Cardiac fibroblast (primary cell): ENCODE measurements at regions not wholly inside any gene's neighbourhood (a gene's known extent, or its start where the extent isn't known, plus 50 kb on each side); places are given as distances from the start of the nearest gene placed in this dataset.

Experiments
- DNase-seq, 2 donors: peaks; one replicate each; pipeline versions ENCODE4 v3.0.0 to v3.0.0-alpha.2; 2010; ENCODE audit warnings: low read depth in 2 of 2
- H3K4me3 ChIP-seq, 2 donors: replicated peaks in 1 of 2; 1 replicate in 1 of 2; 2 replicates in 1 of 2; pipeline ENCODE4 v1.5.1; 2011; ENCODE audit warnings: low read depth in 2 of 2, low read length in 2 of 2, mild to moderate bottlenecking in 2 of 2, moderate library complexity in 1 of 2
- TF ChIP-seq, protein P1 (sequence below): IDR thresholded peaks from one replicate; pipeline ENCODE4 v1.5.1; 2011; ENCODE audit warnings: low read depth, mild to moderate bottlenecking, low read length, inconsistent platforms

- TF ChIP-seq, protein P1, sequence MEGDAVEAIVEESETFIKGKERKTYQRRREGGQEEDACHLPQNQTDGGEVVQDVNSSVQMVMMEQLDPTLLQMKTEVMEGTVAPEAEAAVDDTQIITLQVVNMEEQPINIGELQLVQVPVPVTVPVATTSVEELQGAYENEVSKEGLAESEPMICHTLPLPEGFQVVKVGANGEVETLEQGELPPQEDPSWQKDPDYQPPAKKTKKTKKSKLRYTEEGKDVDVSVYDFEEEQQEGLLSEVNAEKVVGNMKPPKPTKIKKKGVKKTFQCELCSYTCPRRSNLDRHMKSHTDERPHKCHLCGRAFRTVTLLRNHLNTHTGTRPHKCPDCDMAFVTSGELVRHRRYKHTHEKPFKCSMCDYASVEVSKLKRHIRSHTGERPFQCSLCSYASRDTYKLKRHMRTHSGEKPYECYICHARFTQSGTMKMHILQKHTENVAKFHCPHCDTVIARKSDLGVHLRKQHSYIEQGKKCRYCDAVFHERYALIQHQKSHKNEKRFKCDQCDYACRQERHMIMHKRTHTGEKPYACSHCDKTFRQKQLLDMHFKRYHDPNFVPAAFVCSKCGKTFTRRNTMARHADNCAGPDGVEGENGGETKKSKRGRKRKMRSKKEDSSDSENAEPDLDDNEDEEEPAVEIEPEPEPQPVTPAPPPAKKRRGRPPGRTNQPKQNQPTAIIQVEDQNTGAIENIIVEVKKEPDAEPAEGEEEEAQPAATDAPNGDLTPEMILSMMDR, result no peak
- DNase-seq, result no peak
- H3K4me3 ChIP-seq, result no peak overlapping the region
Measured at GRCh38 chr13:28582892-28583240, 76.1 kb upstream of the POMP start.

DNA sequence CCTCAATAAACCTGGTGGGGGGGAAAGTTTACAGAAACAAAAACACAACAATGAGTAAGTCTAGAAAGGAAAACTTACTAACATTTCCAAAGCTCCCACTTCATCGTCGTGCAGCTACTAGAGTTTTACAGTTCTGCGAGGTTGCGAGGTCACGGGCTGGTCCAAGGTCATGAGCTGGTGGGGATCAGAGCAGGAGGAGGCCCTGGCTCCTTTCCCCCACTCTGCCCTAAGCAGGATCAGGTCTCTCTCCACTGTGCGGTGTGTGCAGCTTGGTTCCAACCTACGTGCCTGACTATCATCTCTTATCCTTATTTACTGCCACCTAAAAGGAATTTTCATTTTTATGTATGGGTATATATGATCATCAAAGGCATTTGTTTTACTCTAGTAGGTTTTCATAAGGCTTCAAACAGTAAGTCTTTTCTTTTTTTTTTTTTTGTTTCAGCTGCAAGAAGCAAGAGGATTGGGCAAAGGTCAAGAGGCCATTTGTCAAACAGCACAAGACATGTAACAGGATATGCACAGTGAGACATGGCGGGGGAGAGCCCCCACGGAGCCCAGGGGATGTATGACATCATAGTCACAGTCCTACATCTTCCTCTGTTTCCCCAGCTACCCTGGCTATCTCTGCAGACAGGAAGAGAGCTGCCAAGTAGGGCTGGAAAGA is 76.6 kb upstream of the POMP start:
- no peak overlapping the region for H3K4me3 ChIP-seq
- peak in 1 of 2 donors; percentile 7 for DNase-seq
- TF ChIP-seq, protein P1, result no peak

DNA sequence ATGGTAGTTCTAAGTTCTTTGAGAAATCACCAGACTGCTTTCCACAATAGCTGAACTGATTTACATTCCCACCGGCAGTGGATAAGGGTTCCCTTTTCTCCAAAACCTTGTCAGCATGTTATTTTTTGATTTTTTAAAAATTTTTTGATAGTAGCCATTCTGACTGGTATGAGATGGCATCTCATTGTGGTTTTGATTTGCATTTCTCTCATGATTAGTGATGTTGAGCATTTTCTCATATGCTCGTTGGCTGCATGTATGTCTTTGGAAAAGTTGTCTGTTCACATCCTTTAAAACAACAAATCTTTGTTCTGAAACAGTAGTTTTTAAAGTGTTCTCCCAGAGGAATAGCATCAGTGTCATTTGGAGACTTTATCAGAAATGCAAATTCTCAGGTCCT is 77.5 kb upstream of the POMP start:
- DNase-seq, result no peak
- TF ChIP-seq, protein P1, result no peak

DNA sequence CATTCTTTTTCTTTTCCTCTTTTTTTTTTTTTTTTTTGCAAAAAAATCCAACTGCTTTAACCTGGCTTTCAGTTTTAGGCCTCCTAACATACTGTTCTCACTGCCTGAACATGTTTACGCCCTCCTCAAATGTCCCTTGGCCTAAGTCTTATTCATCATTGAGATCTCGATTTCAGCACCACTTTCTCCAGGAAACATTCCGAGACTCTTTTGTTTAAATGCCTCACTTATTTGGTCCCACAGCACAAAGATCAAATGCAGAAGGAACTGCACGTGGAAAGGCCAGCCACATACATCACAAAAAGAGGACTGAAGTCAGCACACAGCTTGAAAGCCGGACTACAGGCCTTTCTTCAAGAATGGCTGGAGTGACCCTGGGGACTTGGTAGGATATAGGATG is 79.2 kb upstream of the POMP start:
- no peak overlapping the region for H3K4me3 ChIP-seq
- DNase-seq, result no peak
- TF ChIP-seq, protein P1, result no peak

More for the DNA sequence above, 77.5 kb upstream of the POMP start:
- H3K4me3 ChIP-seq, result no peak overlapping the region

GRCh38 chr13:28579322-28579721 is 79.6 kb upstream of the POMP start:
- TF ChIP-seq, protein P1, result no peak
- no peak overlapping the region for H3K4me3 ChIP-seq
- DNase-seq, result no peak

DNA sequence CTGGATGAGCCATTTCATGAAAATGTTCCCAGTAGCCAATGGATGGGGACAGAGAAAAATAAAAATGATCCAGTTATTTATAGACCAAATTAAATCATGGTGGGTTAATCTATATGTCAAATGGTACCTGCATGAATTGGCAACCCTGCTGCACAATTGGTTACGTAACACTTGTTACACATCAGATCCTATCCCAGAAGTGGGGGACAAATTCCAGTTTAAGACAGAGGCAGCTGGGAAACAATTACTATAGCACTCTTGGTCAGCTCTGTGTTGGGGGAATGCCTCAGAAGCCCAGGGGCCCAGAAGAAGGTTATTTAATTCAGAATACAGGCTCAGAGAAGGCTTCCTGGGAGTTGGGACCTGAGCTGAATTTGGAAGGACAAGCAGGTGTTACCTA is 81.1 kb upstream of the FLT1 start:
- no peak overlapping the region for H3K4me3 ChIP-seq
- TF ChIP-seq, protein P1, result no peak
- DNase-seq, result no peak

DNA sequence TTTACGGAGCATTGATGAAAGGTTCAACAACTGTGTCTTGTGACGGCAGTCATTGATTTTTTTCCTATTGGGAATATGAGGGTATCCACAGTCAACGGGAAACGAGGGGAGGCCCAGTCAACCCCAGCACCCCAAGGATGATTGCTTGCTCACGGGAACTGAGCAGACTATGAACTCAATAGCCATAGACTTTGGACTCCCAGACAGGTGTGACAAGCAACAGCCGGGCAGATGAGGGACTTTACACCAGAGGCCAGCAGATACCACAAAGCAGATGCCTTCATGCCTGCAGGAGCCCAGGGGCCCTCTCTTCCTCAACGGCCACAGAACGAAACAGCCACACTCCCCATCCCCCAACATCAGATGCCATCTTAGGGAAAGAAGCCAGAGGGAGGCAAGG is 80.3 kb upstream of the FLT1 start:
- no peak overlapping the region for H3K4me3 ChIP-seq
- TF ChIP-seq, protein P1, result no peak
- DNase-seq, result no peak
